WERI-Rb-1 (cell line): ENCODE measurements at regions not wholly inside any gene's neighbourhood (a gene's known extent, or its start where the extent isn't known, plus 50 kb on each side); places are given as distances from the start of the nearest gene placed in this dataset.
A peak's percentile ranks its signal among the peaks of the same experiment; 100 is the strongest.

Experiments used
- DNase-seq: peaks from one replicate; pipeline ENCODE4 v3.0.0-alpha.2; 2020
- H3K27ac ChIP-seq: fragments of 250-450 bp; sonication (Bioruptor Pico); 2 replicates; pipeline ENCODE4 v1.5.1; 2020; ENCODE audit warnings: mild to moderate bottlenecking, moderate library complexity
- H3K27me3 ChIP-seq: fragments of 250-450 bp; sonication (Bioruptor Pico); 2 replicates; pipeline ENCODE4 v1.5.1; 2021; ENCODE audit warnings: mild to moderate bottlenecking, low read depth, moderate library complexity; ENCODE audit not compliant: insufficient read depth, severe bottlenecking
- H3K36me3 ChIP-seq: fragments of 250-450 bp; sonication (Bioruptor Pico); 2 replicates; pipeline ENCODE4 v1.5.1; 2020; ENCODE audit warnings: mild to moderate bottlenecking, moderate library complexity
- H3K4me3 ChIP-seq: 2 replicates; pipeline ENCODE4 v1.5.1; 2011; ENCODE audit warnings: low read depth, mild to moderate bottlenecking, control low read depth, low read length
- H3K9me3 ChIP-seq: fragments of 250-450 bp; sonication (Bioruptor Pico); 2 replicates; pipeline ENCODE4 v1.5.1; 2021; ENCODE audit warnings: mild to moderate bottlenecking, moderate library complexity; ENCODE audit not compliant: severe bottlenecking
- TF ChIP-seq, protein P1 (sequence below): IDR thresholded peaks from 2 replicates; pipeline ENCODE4 v1.5.1; 2011; ENCODE audit warnings: low read depth, mild to moderate bottlenecking, control low read depth, inconsistent platforms, low read length

DNA sequence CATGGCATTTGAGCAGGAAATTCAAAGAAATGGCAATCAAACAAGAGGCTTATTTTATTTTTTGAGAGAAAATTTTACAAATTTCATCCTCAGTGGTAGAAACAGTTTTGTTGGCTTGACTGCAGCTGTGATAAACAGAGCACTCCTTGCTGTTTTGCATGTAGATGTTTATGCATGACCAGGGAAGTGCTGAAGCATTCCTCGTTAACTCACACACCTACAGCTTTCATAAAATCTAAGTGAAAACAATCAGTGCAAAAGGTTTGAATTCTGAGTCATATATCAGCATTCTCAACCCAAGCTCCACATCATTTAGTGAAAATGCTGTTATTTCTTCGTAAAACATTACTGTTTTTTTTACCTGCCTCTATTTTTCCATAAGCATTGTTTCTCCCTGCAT lies 146.6 kb upstream of the CCDC68 start:
- peaks cover 55% of the 10 kb centered on the region for H3K27me3 ChIP-seq
- H3K4me3 ChIP-seq, result no peak overlapping the region
- DNase-seq, result no peak
- TF ChIP-seq, protein P1, sequence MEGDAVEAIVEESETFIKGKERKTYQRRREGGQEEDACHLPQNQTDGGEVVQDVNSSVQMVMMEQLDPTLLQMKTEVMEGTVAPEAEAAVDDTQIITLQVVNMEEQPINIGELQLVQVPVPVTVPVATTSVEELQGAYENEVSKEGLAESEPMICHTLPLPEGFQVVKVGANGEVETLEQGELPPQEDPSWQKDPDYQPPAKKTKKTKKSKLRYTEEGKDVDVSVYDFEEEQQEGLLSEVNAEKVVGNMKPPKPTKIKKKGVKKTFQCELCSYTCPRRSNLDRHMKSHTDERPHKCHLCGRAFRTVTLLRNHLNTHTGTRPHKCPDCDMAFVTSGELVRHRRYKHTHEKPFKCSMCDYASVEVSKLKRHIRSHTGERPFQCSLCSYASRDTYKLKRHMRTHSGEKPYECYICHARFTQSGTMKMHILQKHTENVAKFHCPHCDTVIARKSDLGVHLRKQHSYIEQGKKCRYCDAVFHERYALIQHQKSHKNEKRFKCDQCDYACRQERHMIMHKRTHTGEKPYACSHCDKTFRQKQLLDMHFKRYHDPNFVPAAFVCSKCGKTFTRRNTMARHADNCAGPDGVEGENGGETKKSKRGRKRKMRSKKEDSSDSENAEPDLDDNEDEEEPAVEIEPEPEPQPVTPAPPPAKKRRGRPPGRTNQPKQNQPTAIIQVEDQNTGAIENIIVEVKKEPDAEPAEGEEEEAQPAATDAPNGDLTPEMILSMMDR, result no peak
- H3K9me3 ChIP-seq, result no peaks in the 10 kb centered on the region
- no peak overlapping the region for H3K27ac ChIP-seq
- no peaks in the 10 kb centered on the region for H3K36me3 ChIP-seq

DNA sequence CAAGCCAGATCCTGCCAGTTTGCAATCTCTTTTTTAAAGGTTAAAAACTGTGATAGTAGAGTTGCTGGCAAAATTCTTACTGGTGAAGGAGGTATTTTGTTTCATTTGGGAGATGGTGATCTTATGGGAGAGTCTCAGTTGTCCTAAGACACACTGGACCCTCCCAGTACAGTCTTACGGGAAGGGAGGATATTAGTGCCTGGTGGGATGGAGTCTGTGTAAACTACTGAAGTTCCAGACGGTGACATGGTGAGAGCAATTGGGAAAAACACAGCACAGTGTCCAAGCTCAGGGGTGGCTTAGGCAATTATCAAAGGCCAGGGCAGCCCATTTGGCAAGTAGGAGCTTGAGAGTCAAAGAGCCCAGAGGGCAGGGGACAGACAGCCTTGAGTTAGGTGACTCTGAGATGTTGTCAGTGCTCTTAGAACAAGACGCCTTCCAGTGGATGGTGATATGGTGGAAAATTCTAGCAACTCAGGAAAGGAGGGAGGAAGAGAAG lies 143.7 kb upstream of the CCDC68 start:
- H3K9me3 ChIP-seq, result no peaks in the 10 kb centered on the region
- no peak for DNase-seq
- TF ChIP-seq, protein P1, result no peak

DNA sequence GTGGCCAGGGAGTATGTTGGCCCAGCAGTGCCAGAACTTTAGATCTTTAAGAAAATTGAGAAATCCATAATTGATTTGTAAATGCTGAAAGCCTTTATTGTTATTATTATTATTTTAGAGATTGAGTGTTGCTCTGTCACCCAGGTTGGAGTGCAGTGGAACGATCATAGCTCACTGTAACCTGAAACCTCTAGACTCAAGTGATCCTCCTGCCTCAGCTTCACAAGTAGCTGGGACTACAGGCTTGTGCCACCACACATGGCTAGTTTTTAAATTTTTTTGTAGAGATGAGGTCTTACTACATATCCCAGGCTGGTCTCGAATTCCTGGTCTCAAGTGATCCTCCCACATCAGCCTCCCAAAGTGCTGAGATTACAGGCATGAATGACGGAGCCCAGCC lies 143.2 kb upstream of the CCDC68 start:
- no peak for DNase-seq
- no peak overlapping the region for H3K4me3 ChIP-seq
- H3K27me3 ChIP-seq, result peaks cover 54% of the 10 kb centered on the region
- H3K36me3 ChIP-seq, result no peaks in the 10 kb centered on the region
- TF ChIP-seq, protein P1, result no peak
- H3K27ac ChIP-seq, result no peak overlapping the region
- no peaks in the 10 kb centered on the region for H3K9me3 ChIP-seq

More for the DNA sequence above, 143.7 kb upstream of the CCDC68 start:
- H3K27ac ChIP-seq, result no peak overlapping the region
- peaks cover 59% of the 10 kb centered on the region for H3K27me3 ChIP-seq
- H3K4me3 ChIP-seq, result no peak overlapping the region
- no peaks in the 10 kb centered on the region for H3K36me3 ChIP-seq

DNA sequence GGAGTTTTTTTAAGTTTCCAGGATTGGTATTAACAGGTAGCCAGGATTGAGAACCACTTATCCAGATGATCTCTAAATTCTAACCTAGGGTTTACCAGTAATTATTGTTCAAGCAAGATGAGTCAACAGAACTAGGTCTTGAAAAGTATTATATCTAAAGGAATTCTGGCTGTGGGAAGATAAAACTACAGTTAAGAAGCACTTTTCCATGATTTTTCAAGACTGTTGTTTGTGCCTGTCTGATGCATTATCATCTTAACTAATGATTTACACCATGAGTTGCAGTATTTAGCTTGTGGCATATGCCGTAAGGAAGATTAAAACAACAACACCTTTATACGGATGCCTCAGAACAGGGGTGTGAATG lies 142.2 kb upstream of the CCDC68 start:
- DNase-seq, result no peak
- TF ChIP-seq, protein P1, result no peak
- no peaks in the 10 kb centered on the region for H3K9me3 ChIP-seq
- no peak overlapping the region for H3K27ac ChIP-seq
- H3K4me3 ChIP-seq, result no peak overlapping the region
- peaks cover 46% of the 10 kb centered on the region for H3K27me3 ChIP-seq
- no peaks in the 10 kb centered on the region for H3K36me3 ChIP-seq

DNA sequence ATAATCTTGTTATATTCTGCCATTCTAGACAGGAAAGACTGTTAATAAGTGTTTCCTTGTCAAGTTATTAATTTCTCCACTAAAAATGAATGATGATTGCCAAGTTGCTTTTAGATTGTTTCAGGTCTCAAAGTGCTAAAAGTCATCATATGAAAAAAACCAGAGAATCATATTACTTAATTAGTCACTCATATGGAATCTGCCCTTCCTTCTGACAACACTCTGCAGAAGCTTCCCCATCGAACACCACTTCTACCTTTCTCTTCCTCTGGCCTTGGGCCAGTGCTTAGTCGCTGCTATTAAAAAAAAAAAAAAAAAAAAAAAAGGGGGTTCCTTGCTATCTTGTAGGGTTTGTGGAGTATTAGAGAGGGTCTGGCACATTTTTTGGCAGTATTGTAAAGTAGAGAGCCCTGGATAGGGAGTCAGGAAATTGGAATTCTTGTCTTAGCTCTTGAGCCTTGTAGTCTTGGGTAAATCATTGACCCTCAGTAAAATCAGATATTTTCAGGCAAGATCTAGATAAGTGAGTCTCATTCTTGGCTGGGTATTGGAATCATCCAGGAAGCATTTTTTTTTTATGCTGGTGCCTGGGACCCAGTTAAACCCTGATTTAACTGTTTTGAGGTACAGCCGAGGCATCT lies 141.7 kb upstream of the CCDC68 start:
- Histone ChIP-seq H3K9me3 (no peaks in the 10 kb centered on the region), H3K27ac (no peak overlapping the region), H3K4me3 (no peak overlapping the region), H3K27me3 (peaks cover 41% of the 10 kb centered on the region), H3K36me3 (no peaks in the 10 kb centered on the region)
- TF ChIP-seq, protein P1, result no peak
- no peak for DNase-seq

DNA sequence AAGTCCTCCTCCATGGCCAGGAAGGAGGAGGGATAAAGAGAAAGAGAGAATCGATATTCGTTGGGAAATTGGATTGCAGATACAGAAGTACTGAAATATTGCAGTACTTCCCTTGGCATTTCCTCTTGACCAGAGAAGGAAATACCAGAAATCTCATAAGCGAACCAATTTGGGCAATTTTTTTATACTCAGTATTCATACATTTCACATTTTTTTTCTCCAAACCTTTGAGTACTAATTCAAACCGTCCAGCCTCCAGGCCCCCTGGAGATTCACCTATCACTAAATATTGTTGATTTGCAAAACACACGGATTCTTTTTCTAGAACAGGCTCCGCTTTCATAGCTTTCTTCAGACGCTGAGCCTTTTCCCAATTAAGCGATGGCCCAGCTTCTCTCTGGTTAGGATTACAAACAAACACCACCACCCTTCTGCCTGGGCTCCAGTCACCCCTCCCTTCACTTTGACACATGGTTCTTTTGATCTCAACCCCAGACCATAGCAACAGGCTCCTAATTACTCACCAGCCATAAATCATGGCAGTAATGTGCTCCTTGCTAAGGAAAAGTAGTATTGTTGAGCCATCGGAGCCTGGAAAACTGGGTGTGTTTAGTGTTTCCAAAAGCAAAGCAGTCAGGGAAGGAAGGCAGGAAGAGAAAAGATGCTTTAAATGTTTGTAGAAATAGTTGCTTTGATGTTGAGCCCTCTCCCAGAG lies 138.4 kb upstream of the CCDC68 start:
- Histone ChIP-seq H3K27ac (no peak overlapping the region), H3K4me3 (no peak overlapping the region), H3K27me3 (peaks cover 35% of the 10 kb centered on the region), H3K36me3 (no peaks in the 10 kb centered on the region), H3K9me3 (no peaks in the 10 kb centered on the region)
- TF ChIP-seq, protein P1, result no peak
- DNase-seq, result peak; percentile 22
